ENCODE measurements at regions not wholly inside any gene's neighbourhood (a gene's known extent, or its start where the extent isn't known, plus 50 kb on each side); places are given as distances from the start of the nearest gene placed in this dataset.

GRCh38 chr15:88717382-88718031 is 78.7 kb downstream of the ISG20 start:
- DNase-seq (ENCODE audit: low read depth): no peak
- no peak for TF ChIP-seq CTCF (IDR thresholded peaks at IDR 0.05; ENCODE audit: control insufficient read depth, extremely low read depth, insufficient read depth)
- no peak overlapping the region for H3K4me3 ChIP-seq (ENCODE audit: low read depth, low read length)

- no peak for DNase-seq (ENCODE audit: low read depth)
- no peak overlapping the region for H3K4me3 ChIP-seq (ENCODE audit: low read depth, low read length)
- no peak for TF ChIP-seq CTCF (IDR thresholded peaks at IDR 0.05; ENCODE audit: control insufficient read depth, extremely low read depth, insufficient read depth)
These were observed 79.9 kb downstream of the ISG20 start for GRCh38 chr15:88718731-88719130.

- no peak for TF ChIP-seq CTCF (IDR thresholded peaks at IDR 0.05; ENCODE audit: control insufficient read depth, extremely low read depth, insufficient read depth)
- H3K4me3 ChIP-seq (ENCODE audit: low read depth, low read length): no peak overlapping the region
- DNase-seq (ENCODE audit: low read depth): no peak
These were observed 80.8 kb downstream of the ISG20 start for GRCh38 chr15:88719654-88720053.

GRCh38 chr15:88725305-88726210 is 77.7 kb upstream of the ACAN start:
- no peak for DNase-seq (ENCODE audit: low read depth)
- H3K4me3 ChIP-seq (ENCODE audit: low read depth, low read length): no peak overlapping the region
- no peak for TF ChIP-seq CTCF (IDR thresholded peaks at IDR 0.05; ENCODE audit: control insufficient read depth, extremely low read depth, insufficient read depth)

- DNase-seq (ENCODE audit: low read depth): peak; percentile 73
- TF ChIP-seq CTCF (IDR thresholded peaks at IDR 0.05; ENCODE audit: control insufficient read depth, extremely low read depth, insufficient read depth): no peak
- H3K4me3 ChIP-seq (ENCODE audit: low read depth, low read length): no peak overlapping the region
These were observed 75.8 kb upstream of the ACAN start for GRCh38 chr15:88727439-88727838.

- no peak for DNase-seq (ENCODE audit: low read depth)
- H3K4me3 ChIP-seq (ENCODE audit: low read depth, low read length): no peak overlapping the region
- TF ChIP-seq CTCF (IDR thresholded peaks at IDR 0.05; ENCODE audit: control insufficient read depth, extremely low read depth, insufficient read depth): no peak
These were observed 73.7 kb upstream of the ACAN start for GRCh38 chr15:88729581-88729980.
